Testis (tissue), 2 donors: ENCODE measurements at regions not wholly inside any gene's neighbourhood (a gene's known extent, or its start where the extent isn't known, plus 50 kb on each side); places are given as distances from the start of the nearest gene placed in this dataset.

Experiments
- DNase-seq: peaks from one replicate; pipeline ENCODE4 v3.0.0-alpha.2; 2019
- H3K27ac ChIP-seq, 2 donors: fragments of 200-600 bp; sonication (generic); one replicate each; pipeline ENCODE4 v1.5.1; 2019
- H3K27me3 ChIP-seq: fragments of 200-600 bp; sonication (generic); one replicate; pipeline ENCODE4 v1.5.1; 2019
- H3K36me3 ChIP-seq: fragments of 200-600 bp; sonication (generic); one replicate; pipeline ENCODE4 v1.5.1; 2017; ENCODE audit warnings: low read depth; ENCODE audit errors: missing control alignments
- H3K4me1 ChIP-seq: fragments of 200-600 bp; sonication (generic); one replicate; pipeline ENCODE4 v1.5.1; 2019
- H3K4me3 ChIP-seq, 2 donors: fragments of 200-600 bp; sonication (generic); one replicate each; pipeline ENCODE4 v1.5.1; 2017 to 2019
- H3K9me3 ChIP-seq: fragments of 200-600 bp; sonication (generic); one replicate; pipeline ENCODE4 v1.5.1; 2017
- CTCF ChIP-seq, 3 experiments: fragments of 450-650 bp in 2 of 3; fragments of 200-600 bp in 1 of 3; sonication (generic) in 1 of 3; IDR thresholded peaks; one replicate each; pipeline ENCODE4 v1.5.1; 2016 to 2019; ENCODE audit warnings: antibody characterized with exemption in 3 of 3, mild to moderate bottlenecking in 2 of 3, moderate library complexity in 1 of 3
- POLR2A ChIP-seq: fragments of 450-650 bp; IDR thresholded peaks from one replicate; pipeline ENCODE4 v1.6.1; 2017; ENCODE audit warnings: antibody characterized with exemption, mild to moderate bottlenecking, moderate library complexity
- WGBS, 2 donors: methylation state at CpG; one replicate each; pipeline ENCODE4 v1.1.5; 2018; 5-methylcytosine and 5-hydroxymethylcytosine counted together
- intact Hi-C: fragments of 100-400 bp; cut with DNase I; formaldehyde crosslinking; loops from one replicate; pipeline ENCODE4 v1.15.1; 2023; ENCODE audit warnings: low total_unique reads

- Histone ChIP-seq H3K4me1 (no peaks in the 10 kb centered on the region), H3K9me3 (no peaks in the 10 kb centered on the region), H3K4me3 (no peak overlapping the region), H3K27ac (no peak overlapping the region), H3K36me3 (no peaks in the 10 kb centered on the region), H3K27me3 (no peaks in the 10 kb centered on the region)
- no peak for DNase-seq
- TF ChIP-seq CTCF (IDR thresholded peaks at IDR 0.05) (no peak), POLR2A (no peak)
- WGBS, 2 donors: 40 to 76% methylated on average over 1 of the region's 1 CpG
- intact Hi-C loops: no loop called here
These were observed 193.2 kb upstream of the FRMD6 start for GRCh38 chr14:51458563-51458955.

- 32 to 45% methylated on average over 1 of the region's 1 CpG for WGBS, 2 donors
- H3K27me3 ChIP-seq: no peaks in the 10 kb centered on the region
- intact Hi-C loops: no loop called here
- TF ChIP-seq CTCF (IDR thresholded peaks at IDR 0.05) (no peak), POLR2A (no peak)
- H3K36me3 ChIP-seq: no peaks in the 10 kb centered on the region
- DNase-seq: no peak
- no peak overlapping the region for H3K27ac ChIP-seq
- no peaks in the 10 kb centered on the region for H3K9me3 ChIP-seq
- no peak overlapping the region for H3K4me3 ChIP-seq
- no peaks in the 10 kb centered on the region for H3K4me1 ChIP-seq
These were observed 191.7 kb upstream of the FRMD6 start for GRCh38 chr14:51460011-51460410.

GRCh38 chr14:51462182-51462581 lies 189.5 kb upstream of the FRMD6 start:
- H3K36me3 ChIP-seq: no peaks in the 10 kb centered on the region
- no peak overlapping the region for H3K27ac ChIP-seq
- H3K4me1 ChIP-seq: no peaks in the 10 kb centered on the region
- intact Hi-C loops: no loop called here
- no peak overlapping the region for H3K4me3 ChIP-seq
- TF ChIP-seq CTCF (IDR thresholded peaks at IDR 0.05) (no peak), POLR2A (no peak)
- H3K9me3 ChIP-seq: no peaks in the 10 kb centered on the region
- 83 to 85% methylated on average over 3 of the region's 3 CpGs for WGBS, 2 donors
- DNase-seq: no peak
- H3K27me3 ChIP-seq: no peaks in the 10 kb centered on the region

GRCh38 chr14:51462706-51463105 lies 189.0 kb upstream of the FRMD6 start:
- Histone ChIP-seq H3K27me3 (no peaks in the 10 kb centered on the region), H3K9me3 (no peaks in the 10 kb centered on the region), H3K4me1 (no peaks in the 10 kb centered on the region), H3K27ac (no peak overlapping the region), H3K36me3 (no peaks in the 10 kb centered on the region), H3K4me3 (no peak overlapping the region)
- intact Hi-C loops: no loop called here
- no peak for DNase-seq
- TF ChIP-seq POLR2A (no peak), CTCF (IDR thresholded peaks at IDR 0.05) (no peak)

- Histone ChIP-seq H3K9me3 (no peaks in the 10 kb centered on the region), H3K4me3 (no peak overlapping the region), H3K27ac (no peak overlapping the region), H3K4me1 (no peaks in the 10 kb centered on the region), H3K36me3 (no peaks in the 10 kb centered on the region), H3K27me3 (no peaks in the 10 kb centered on the region)
- no peak for DNase-seq
- intact Hi-C loops: no loop called here
- TF ChIP-seq POLR2A (no peak), CTCF (IDR thresholded peaks at IDR 0.05) (no peak)
- WGBS, 2 donors: 88 to 100% methylated on average over 1 of the region's 1 CpG
These were observed 188.2 kb upstream of the FRMD6 start for GRCh38 chr14:51463461-51463860.
